Neuronal stem cell (in vitro differentiated cells): ENCODE measurements at regions not wholly inside any gene's neighbourhood (a gene's known extent, or its start where the extent isn't known, plus 50 kb on each side); places are given as distances from the start of the nearest gene placed in this dataset.

Experiments
- DNase-seq: peaks from one replicate; pipeline ENCODE4 v3.0.0-alpha.2; 2013; ENCODE audit warnings: low spot score
- H2AFZ ChIP-seq: one replicate; pipeline ENCODE4 v1.6.1; 2013; ENCODE audit warnings: mild to moderate bottlenecking, low read length, inconsistent platforms
- H2AK5ac ChIP-seq: 2 replicates; pipeline ENCODE4 v1.6.1; 2013; ENCODE audit warnings: low read depth, mild to moderate bottlenecking, inconsistent platforms, low read length, moderate library complexity, mixed read lengths
- H2BK120ac ChIP-seq: 2 replicates; pipeline ENCODE4 v1.6.1; 2013; ENCODE audit warnings: low read depth, mild to moderate bottlenecking, inconsistent platforms, low read length, moderate library complexity, mixed read lengths
- H2BK12ac ChIP-seq: one replicate; pipeline ENCODE4 v1.6.1; 2013; ENCODE audit warnings: low read length, inconsistent platforms
- H2BK15ac ChIP-seq: 2 replicates; pipeline ENCODE4 v1.6.1; 2013; ENCODE audit warnings: mild to moderate bottlenecking, low read length, inconsistent platforms, mixed read lengths
- H2BK5ac ChIP-seq: one replicate; pipeline ENCODE4 v1.6.1; 2013; ENCODE audit warnings: inconsistent platforms, mild to moderate bottlenecking, low read length, moderate library complexity
- H3K14ac ChIP-seq: one replicate; pipeline ENCODE4 v1.6.1; 2013; ENCODE audit warnings: low read length, inconsistent platforms
- H3K18ac ChIP-seq: 2 replicates; pipeline ENCODE4 v1.6.1; 2013; ENCODE audit warnings: low read length, inconsistent platforms
- H3K23ac ChIP-seq: 2 replicates; pipeline ENCODE4 v1.6.1; 2013; ENCODE audit warnings: low read depth, mild to moderate bottlenecking, mixed read lengths, low read length, inconsistent platforms; ENCODE audit not compliant: poor library complexity
- H3K27ac ChIP-seq: replicated peaks from 3 replicates; pipeline ENCODE4 v1.5.1; 2013; ENCODE audit warnings: low read length, inconsistent platforms
- H3K27me3 ChIP-seq, 3 experiments: 2 replicates each; pipeline ENCODE4 v1.6.1; 2013; ENCODE audit warnings: low read length in 3 of 3, mild to moderate bottlenecking in 2 of 3, inconsistent platforms in 1 of 3, low read depth in 1 of 3, mixed read lengths in 1 of 3, moderate library complexity in 1 of 3; ENCODE audit not compliant: control insufficient read depth in 3 of 3, insufficient read depth in 3 of 3
- H3K36me3 ChIP-seq, 2 donors: replicated peaks in 1 of 2; 2 replicates each; pipeline ENCODE4 v1.6.1; 2013; ENCODE audit warnings: low read length in 2 of 2; ENCODE audit not compliant: control insufficient read depth in 2 of 2, insufficient read depth in 2 of 2
- H3K4ac ChIP-seq: 2 replicates; pipeline ENCODE4 v1.6.1; 2013; ENCODE audit warnings: inconsistent platforms, mild to moderate bottlenecking, low read length, moderate library complexity
- H3K4me1 ChIP-seq, 2 donors: 1 replicate in 1 of 2; 2 replicates in 1 of 2; pipeline ENCODE4 v1.6.1; 2013; ENCODE audit warnings: low read length in 2 of 2, low read depth in 1 of 2; ENCODE audit not compliant: control insufficient read depth in 2 of 2, insufficient read depth in 1 of 2
- H3K4me2 ChIP-seq: one replicate; pipeline ENCODE4 v1.6.1; 2013; ENCODE audit warnings: mild to moderate bottlenecking, low read length, inconsistent platforms; ENCODE audit not compliant: insufficient read depth, poor library complexity, severe bottlenecking
- H3K4me3 ChIP-seq, 2 donors: 2 replicates each; pipeline ENCODE4 v1.5.1; 2013; ENCODE audit warnings: low read length in 2 of 2, mild to moderate bottlenecking in 2 of 2, inconsistent platforms in 1 of 2, moderate library complexity in 1 of 2
- H3K79me1 ChIP-seq: one replicate; pipeline ENCODE4 v1.6.1; 2013; ENCODE audit warnings: low read depth, mild to moderate bottlenecking, inconsistent platforms, low read length, moderate library complexity
- H3K9ac ChIP-seq: one replicate; pipeline ENCODE4 v1.6.1; 2013; ENCODE audit warnings: mild to moderate bottlenecking, low read depth, low read length, inconsistent platforms; ENCODE audit not compliant: poor library complexity
- H3K9me3 ChIP-seq, 2 donors: replicated peaks in 1 of 2; 2 replicates each; pipeline versions ENCODE3 to v1.6.1; 2013; ENCODE audit warnings: low read length in 2 of 2, mild to moderate bottlenecking in 2 of 2, inconsistent platforms in 1 of 2, low read depth in 1 of 2, mixed read lengths in 1 of 2, moderate library complexity in 1 of 2; ENCODE audit not compliant: control insufficient read depth in 2 of 2, insufficient read depth in 1 of 2
- H4K8ac ChIP-seq: one replicate; pipeline ENCODE4 v1.6.1; 2013; ENCODE audit warnings: low read depth, mild to moderate bottlenecking, inconsistent platforms, low read length, moderate library complexity
- H4K91ac ChIP-seq: one replicate; pipeline ENCODE4 v1.6.1; 2013; ENCODE audit warnings: low read length, low read depth, mild to moderate bottlenecking, inconsistent platforms; ENCODE audit not compliant: poor library complexity
- WGBS, 2 donors: extraction: QIAGEN DNeasy Blood & Tissue Kit; methylation state at CpG; one replicate each; pipeline ENCODE4 v1.1.7; 2013; ENCODE audit warnings: missing lambda C conversion rate in 2 of 2, mixed read lengths in 1 of 2; ENCODE audit not compliant: insufficient read length in 2 of 2, insufficient replicate concordance in 1 of 2; ENCODE audit errors: extremely low coverage in 2 of 2; 5-methylcytosine and 5-hydroxymethylcytosine counted together

DNA sequence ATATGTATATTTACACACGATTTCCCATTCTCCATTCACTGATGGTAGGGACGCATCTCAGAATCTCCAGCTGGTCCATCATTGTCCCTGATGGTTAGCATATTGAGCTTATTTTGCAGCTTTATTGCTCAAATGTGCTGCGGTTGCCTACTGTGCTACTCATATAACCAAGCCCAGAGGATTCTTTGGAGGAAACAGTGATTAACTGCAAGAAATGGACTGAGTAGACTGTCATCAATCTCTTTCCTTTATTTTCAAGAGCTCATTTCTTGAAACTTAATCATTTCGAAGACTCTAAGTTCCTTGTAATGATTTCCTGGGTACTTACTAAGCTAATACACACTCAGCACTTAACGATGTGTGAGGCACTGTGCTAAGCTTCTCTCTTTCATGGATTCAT, 119.0 kb downstream of the MAT2B start:
- no peak overlapping the region for H3K4me3 ChIP-seq
- no peak overlapping the region for H2BK12ac ChIP-seq
- no peak overlapping the region for H3K18ac ChIP-seq
- no peak overlapping the region for H2AK5ac ChIP-seq
- H3K23ac ChIP-seq: no peak overlapping the region
- H2BK120ac ChIP-seq: no peak overlapping the region
- no peaks in the 10 kb centered on the region for H3K79me1 ChIP-seq
- no CpG with 5 or more reads among the region's 5 CpGs for WGBS, 2 donors
- no peak overlapping the region for H3K14ac ChIP-seq
- no peak overlapping the region for H4K8ac ChIP-seq
- H3K4me1 ChIP-seq: no peaks in the 10 kb centered on the region
- H4K91ac ChIP-seq: no peak overlapping the region
- no peak overlapping the region for H2BK5ac ChIP-seq
- no peak for DNase-seq
- H3K4me2 ChIP-seq: no peak overlapping the region
- no peak overlapping the region for H2BK15ac ChIP-seq
- no peak overlapping the region for H3K9ac ChIP-seq
- H3K9me3 ChIP-seq: no peaks in the 10 kb centered on the region
- H2AFZ ChIP-seq: no peak overlapping the region
- H3K27me3 ChIP-seq: no peaks in the 10 kb centered on the region
- H3K4ac ChIP-seq: no peak overlapping the region
- H3K36me3 ChIP-seq: no peaks in the 10 kb centered on the region
- H3K27ac ChIP-seq: no peak overlapping the region

DNA sequence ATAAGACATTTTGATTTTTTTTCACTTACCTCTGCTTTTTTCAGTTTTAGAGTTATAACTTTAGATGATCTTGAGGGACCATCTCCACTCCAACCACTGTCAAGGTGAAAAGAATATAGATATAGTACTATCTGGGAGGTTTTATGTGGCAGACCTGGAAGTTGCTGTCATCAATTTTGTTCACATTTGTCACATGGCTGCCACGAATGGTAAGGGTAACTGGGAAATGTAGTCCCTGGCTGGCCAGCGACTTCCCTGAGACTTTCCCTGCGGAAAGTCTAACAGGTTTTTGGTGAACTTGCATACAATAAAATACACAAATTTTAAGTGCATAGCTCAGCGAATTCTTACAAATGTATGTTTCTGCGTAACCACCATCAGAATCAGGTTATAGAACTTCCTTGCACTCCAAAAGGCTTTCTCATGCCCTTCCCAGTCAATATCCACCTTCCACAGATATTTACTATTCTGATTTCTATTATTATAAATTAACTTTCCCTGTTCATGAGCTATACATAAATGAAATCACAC, 121.5 kb downstream of the MAT2B start:
- H3K9me3 ChIP-seq: no peaks in the 10 kb centered on the region
- no peak overlapping the region for H3K27ac ChIP-seq
- no peak overlapping the region for H3K4ac ChIP-seq
- H3K4me3 ChIP-seq: no peak overlapping the region
- no peaks in the 10 kb centered on the region for H3K4me1 ChIP-seq
- no peaks in the 10 kb centered on the region for H3K27me3 ChIP-seq
- H2BK5ac ChIP-seq: no peak overlapping the region
- no peak overlapping the region for H3K4me2 ChIP-seq
- no peak overlapping the region for H3K14ac ChIP-seq
- H3K9ac ChIP-seq: no peak overlapping the region
- H2AFZ ChIP-seq: no peak overlapping the region
- H3K79me1 ChIP-seq: no peaks in the 10 kb centered on the region
- no peak overlapping the region for H3K18ac ChIP-seq
- H4K8ac ChIP-seq: no peak overlapping the region
- no peak overlapping the region for H2BK15ac ChIP-seq
- WGBS, 2 donors: no CpG with 5 or more reads among the region's 5 CpGs
- DNase-seq: no peak
- no peak overlapping the region for H2AK5ac ChIP-seq
- H2BK12ac ChIP-seq: no peak overlapping the region
- H3K36me3 ChIP-seq: no peaks in the 10 kb centered on the region
- H4K91ac ChIP-seq: no peak overlapping the region
- H2BK120ac ChIP-seq: no peak overlapping the region
- H3K23ac ChIP-seq: no peak overlapping the region

DNA sequence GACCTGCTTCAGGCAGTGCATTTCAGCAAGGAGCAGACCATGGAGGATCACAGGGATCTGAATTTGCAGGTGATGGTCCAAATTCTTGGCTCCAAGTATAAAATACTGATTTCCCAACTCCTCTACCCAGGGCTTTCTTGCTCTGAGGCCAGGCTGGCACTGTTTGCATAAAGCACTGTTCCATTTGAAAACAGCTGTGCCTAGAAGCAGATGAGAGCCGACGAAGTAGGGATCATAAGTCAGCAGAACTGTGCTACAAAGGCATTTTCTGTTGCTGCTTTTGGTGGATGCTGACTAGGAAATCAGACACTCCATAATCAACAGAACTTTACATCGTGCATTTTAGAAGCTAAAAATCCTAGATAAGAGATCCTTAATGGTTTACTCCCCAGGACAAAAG, 126.4 kb downstream of the MAT2B start:
- no peak overlapping the region for H3K4ac ChIP-seq

DNA sequence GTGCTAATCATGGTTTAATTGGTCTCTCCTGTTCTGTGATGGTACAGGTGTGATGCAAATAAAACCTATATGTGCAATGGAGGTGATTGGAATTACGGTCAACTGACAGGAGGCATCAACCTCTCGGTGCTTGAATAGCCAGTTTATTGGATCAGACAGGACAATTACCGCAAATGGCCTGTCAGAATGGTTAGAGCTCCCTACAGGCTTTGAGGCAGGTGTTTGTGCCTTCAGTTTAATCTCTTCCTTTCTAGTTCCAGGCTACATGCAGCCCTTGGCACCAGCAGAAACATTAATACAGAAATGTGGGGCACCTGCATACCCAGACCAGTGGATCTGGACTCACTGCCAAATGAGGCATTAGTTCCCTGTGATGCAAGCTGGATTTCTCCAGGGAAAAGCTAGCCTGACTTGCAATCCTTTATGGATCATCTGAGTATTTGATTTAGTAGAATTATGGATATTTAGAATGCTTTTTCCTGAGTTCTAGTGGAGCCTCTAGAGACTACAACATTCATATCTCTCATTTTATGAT, 128.6 kb downstream of the MAT2B start:
- no peaks in the 10 kb centered on the region for H3K4me1 ChIP-seq
- no peak overlapping the region for H2BK12ac ChIP-seq
- no peak overlapping the region for H3K4me2 ChIP-seq
- no peaks in the 10 kb centered on the region for H3K79me1 ChIP-seq
- H3K4me3 ChIP-seq: no peak overlapping the region
- no peak overlapping the region for H3K27ac ChIP-seq
- no peak overlapping the region for H3K23ac ChIP-seq
- peaks cover 0 to 7% (median 0%) of the 10 kb centered on the region in 3 experiments for H3K27me3 ChIP-seq
- no peak overlapping the region for H3K4ac ChIP-seq
- H3K18ac ChIP-seq: no peak overlapping the region
- no peak overlapping the region for H2BK15ac ChIP-seq
- H2BK5ac ChIP-seq: no peak overlapping the region
- no peaks in the 10 kb centered on the region for H3K9me3 ChIP-seq
- H3K9ac ChIP-seq: no peak overlapping the region
- no peak overlapping the region for H4K8ac ChIP-seq
- no peaks in the 10 kb centered on the region for H3K36me3 ChIP-seq
- no peak overlapping the region for H4K91ac ChIP-seq
- no CpG with 5 or more reads among the region's 3 CpGs for WGBS, 2 donors
- H3K14ac ChIP-seq: no peak overlapping the region
- no peak for DNase-seq
- H2BK120ac ChIP-seq: no peak overlapping the region
- H2AFZ ChIP-seq: no peak overlapping the region
- no peak overlapping the region for H2AK5ac ChIP-seq

More for the DNA sequence above, 126.4 kb downstream of the MAT2B start:
- Histone ChIP-seq H3K4me2 (no peak overlapping the region), H3K23ac (no peak overlapping the region), H3K27me3 (peaks cover 0 to 7% (median 0%) of the 10 kb centered on the region in 3 experiments), H4K8ac (no peak overlapping the region), H2AFZ (no peak overlapping the region), H3K36me3 (no peaks in the 10 kb centered on the region), H2BK5ac (no peak overlapping the region), H3K9me3 (no peaks in the 10 kb centered on the region), H3K4me1 (no peaks in the 10 kb centered on the region), H3K18ac (no peak overlapping the region), H3K79me1 (no peaks in the 10 kb centered on the region), H2BK120ac (no peak overlapping the region), H2BK15ac (no peak overlapping the region), H2AK5ac (no peak overlapping the region), H3K9ac (no peak overlapping the region), H2BK12ac (no peak overlapping the region), H4K91ac (no peak overlapping the region), H3K4me3 (no peak overlapping the region), H3K14ac (no peak overlapping the region), H3K27ac (no peak overlapping the region)
- DNase-seq: no peak
- no CpG with 5 or more reads among the region's 3 CpGs for WGBS, 2 donors
